GM23338 (cell line): ENCODE measurements at regions not wholly inside any gene's neighbourhood (a gene's known extent, or its start where the extent isn't known, plus 50 kb on each side); places are given as distances from the start of the nearest gene placed in this dataset.

Source experiments
- CREB1 ChIP-seq: fragments of 250-450 bp; sonication (Bioruptor Pico); IDR thresholded peaks from 2 replicates; pipeline ENCODE4 v1.5.0; 2020; ENCODE audit warnings: low read depth, mild to moderate bottlenecking, moderate library complexity
- EZH2 ChIP-seq: fragments of 200-600 bp; sonication (generic); IDR thresholded peaks from one replicate; pipeline ENCODE4 v1.8.0; 2017; ENCODE audit warnings: antibody characterized with exemption, mild to moderate bottlenecking, low read depth; ENCODE audit not compliant: unreplicated experiment
- EZH2phosphoT487 ChIP-seq: fragments of 200-600 bp; sonication (generic); IDR thresholded peaks from one replicate; pipeline ENCODE4 v1.8.1; 2018; ENCODE audit warnings: antibody characterized with exemption; ENCODE audit not compliant: unreplicated experiment
- JUNB ChIP-seq: IDR thresholded peaks from one replicate; pipeline ENCODE4 v1.6.1; 2016; ENCODE audit warnings: antibody characterized with exemption; ENCODE audit not compliant: unreplicated experiment
- POLR2AphosphoS5 ChIP-seq: IDR thresholded peaks from 2 replicates; pipeline ENCODE4 v1.6.1; 2016; ENCODE audit warnings: antibody characterized with exemption, low read depth
- STAT1 ChIP-seq: IDR thresholded peaks from one replicate; pipeline ENCODE4 v1.6.1; 2016; ENCODE audit warnings: antibody characterized with exemption; ENCODE audit not compliant: unreplicated experiment
- TF ChIP-seq, protein P1 (sequence below), 2 experiments: fragments of 200-600 bp in 1 of 2; sonication (generic) in 1 of 2; conservative IDR thresholded peaks; 2 replicates each; pipeline versions ENCODE4 v1.5.1 to v1.6.1; 2016 to 2017; ENCODE audit warnings: antibody characterized with exemption in 2 of 2, low read depth in 2 of 2, mild to moderate bottlenecking in 2 of 2, moderate library complexity in 1 of 2
- TF ChIP-seq, protein P2 (sequence below): IDR thresholded peaks from one replicate; pipeline ENCODE4 v1.6.1; 2018; ENCODE audit warnings: antibody characterized with exemption; ENCODE audit not compliant: unreplicated experiment
- TF ChIP-seq, protein P3 (sequence below): IDR thresholded peaks from 2 replicates; pipeline ENCODE4 v1.6.1; 2016; ENCODE audit warnings: antibody characterized with exemption

DNA sequence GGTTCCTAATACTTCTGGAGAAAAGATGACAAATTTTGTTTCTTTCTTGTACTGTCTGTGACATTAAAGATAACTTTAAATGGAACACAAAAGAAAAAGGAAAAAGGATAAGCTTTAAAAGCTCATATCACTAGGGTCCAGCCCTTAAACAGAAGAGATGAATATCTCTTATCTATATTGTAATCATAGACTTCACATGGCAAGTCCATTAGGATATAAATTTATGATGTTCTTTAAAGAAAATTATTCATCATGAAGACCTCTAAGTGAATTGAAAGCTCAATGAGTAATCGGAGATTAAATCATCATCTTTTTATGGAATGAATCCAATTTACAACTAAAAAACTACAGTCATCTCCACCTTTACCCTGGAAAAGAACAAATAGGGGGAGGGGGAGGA lies 111.6 kb upstream of the SATB2 start:
- TF ChIP-seq, protein P1, sequence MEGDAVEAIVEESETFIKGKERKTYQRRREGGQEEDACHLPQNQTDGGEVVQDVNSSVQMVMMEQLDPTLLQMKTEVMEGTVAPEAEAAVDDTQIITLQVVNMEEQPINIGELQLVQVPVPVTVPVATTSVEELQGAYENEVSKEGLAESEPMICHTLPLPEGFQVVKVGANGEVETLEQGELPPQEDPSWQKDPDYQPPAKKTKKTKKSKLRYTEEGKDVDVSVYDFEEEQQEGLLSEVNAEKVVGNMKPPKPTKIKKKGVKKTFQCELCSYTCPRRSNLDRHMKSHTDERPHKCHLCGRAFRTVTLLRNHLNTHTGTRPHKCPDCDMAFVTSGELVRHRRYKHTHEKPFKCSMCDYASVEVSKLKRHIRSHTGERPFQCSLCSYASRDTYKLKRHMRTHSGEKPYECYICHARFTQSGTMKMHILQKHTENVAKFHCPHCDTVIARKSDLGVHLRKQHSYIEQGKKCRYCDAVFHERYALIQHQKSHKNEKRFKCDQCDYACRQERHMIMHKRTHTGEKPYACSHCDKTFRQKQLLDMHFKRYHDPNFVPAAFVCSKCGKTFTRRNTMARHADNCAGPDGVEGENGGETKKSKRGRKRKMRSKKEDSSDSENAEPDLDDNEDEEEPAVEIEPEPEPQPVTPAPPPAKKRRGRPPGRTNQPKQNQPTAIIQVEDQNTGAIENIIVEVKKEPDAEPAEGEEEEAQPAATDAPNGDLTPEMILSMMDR (conservative IDR thresholded peaks at IDR 0.05; ENCODE audit: low read depth in 2 of 2), result no peak
- TF ChIP-seq CREB1 (no peak), EZH2 (no peak), POLR2AphosphoS5 (no peak), JUNB (no peak), EZH2phosphoT487 (no peak), STAT1 (no peak)
- TF ChIP-seq, protein P2, sequence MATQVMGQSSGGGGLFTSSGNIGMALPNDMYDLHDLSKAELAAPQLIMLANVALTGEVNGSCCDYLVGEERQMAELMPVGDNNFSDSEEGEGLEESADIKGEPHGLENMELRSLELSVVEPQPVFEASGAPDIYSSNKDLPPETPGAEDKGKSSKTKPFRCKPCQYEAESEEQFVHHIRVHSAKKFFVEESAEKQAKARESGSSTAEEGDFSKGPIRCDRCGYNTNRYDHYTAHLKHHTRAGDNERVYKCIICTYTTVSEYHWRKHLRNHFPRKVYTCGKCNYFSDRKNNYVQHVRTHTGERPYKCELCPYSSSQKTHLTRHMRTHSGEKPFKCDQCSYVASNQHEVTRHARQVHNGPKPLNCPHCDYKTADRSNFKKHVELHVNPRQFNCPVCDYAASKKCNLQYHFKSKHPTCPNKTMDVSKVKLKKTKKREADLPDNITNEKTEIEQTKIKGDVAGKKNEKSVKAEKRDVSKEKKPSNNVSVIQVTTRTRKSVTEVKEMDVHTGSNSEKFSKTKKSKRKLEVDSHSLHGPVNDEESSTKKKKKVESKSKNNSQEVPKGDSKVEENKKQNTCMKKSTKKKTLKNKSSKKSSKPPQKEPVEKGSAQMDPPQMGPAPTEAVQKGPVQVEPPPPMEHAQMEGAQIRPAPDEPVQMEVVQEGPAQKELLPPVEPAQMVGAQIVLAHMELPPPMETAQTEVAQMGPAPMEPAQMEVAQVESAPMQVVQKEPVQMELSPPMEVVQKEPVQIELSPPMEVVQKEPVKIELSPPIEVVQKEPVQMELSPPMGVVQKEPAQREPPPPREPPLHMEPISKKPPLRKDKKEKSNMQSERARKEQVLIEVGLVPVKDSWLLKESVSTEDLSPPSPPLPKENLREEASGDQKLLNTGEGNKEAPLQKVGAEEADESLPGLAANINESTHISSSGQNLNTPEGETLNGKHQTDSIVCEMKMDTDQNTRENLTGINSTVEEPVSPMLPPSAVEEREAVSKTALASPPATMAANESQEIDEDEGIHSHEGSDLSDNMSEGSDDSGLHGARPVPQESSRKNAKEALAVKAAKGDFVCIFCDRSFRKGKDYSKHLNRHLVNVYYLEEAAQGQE, result no peak
- TF ChIP-seq, protein P3, sequence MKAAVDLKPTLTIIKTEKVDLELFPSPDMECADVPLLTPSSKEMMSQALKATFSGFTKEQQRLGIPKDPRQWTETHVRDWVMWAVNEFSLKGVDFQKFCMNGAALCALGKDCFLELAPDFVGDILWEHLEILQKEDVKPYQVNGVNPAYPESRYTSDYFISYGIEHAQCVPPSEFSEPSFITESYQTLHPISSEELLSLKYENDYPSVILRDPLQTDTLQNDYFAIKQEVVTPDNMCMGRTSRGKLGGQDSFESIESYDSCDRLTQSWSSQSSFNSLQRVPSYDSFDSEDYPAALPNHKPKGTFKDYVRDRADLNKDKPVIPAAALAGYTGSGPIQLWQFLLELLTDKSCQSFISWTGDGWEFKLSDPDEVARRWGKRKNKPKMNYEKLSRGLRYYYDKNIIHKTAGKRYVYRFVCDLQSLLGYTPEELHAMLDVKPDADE, result no peak
